RWPE1 (cell line): ENCODE measurements at regions not wholly inside any gene's neighbourhood (a gene's known extent, or its start where the extent isn't known, plus 50 kb on each side); places are given as distances from the start of the nearest gene placed in this dataset.

Experiments
- CTCF ChIA-PET: fragments of 350-600 bp; sonication (Branson Sonifier 250); formaldehyde crosslinking; extraction: SDS; loops from one replicate; lab custom pipeline; 2021; lab: Yijun Ruan, JAX
- POLR2A ChIA-PET: fragments of 400-600 bp; formaldehyde crosslinking; extraction: SDS; loops from one replicate; lab custom pipeline; 2020; ENCODE audit warnings: antibody characterized with exemption; ENCODE audit not compliant: low non-redundant PET; lab: Yijun Ruan, JAX
- DNase-seq: peaks from one replicate; pipeline ENCODE4 v3.0.0; 2012; ENCODE audit warnings: low spot score
- H3K27ac ChIP-seq: fragments of 450-650 bp; 2 replicates; pipeline ENCODE4 v1.5.1; 2017
- CTCF ChIP-seq: fragments of 450-650 bp; conservative IDR thresholded peaks from 2 replicates; pipeline ENCODE4 v1.5.1; 2017; ENCODE audit warnings: low read depth, mild to moderate bottlenecking

- TF ChIP-seq CTCF: no peak
- DNase-seq: peak; percentile 45
- ChIA-PET POLR2A (no interaction called here), CTCF (interaction anchor here (0.6 kb wide), 1 partner anchor 940 kb away, joined by 3 read pairs; no protein-coding TSS in a partner anchor)
- peak overlapping the region; percentile 82 for H3K27ac ChIP-seq
These were observed 223.6 kb upstream of the CITED2 start for GRCh38 chr6:139597771-139598755.

GRCh38 chr6:139597087-139597763 is 222.8 kb upstream of the CITED2 start:
- CTCF ChIA-PET: no interaction called here
- no peak for TF ChIP-seq CTCF
- H3K27ac ChIP-seq: peak overlapping the region; percentile 82
- DNase-seq: no peak
- POLR2A ChIA-PET: no interaction called here

- TF ChIP-seq CTCF: no peak
- no peak for DNase-seq
- ChIA-PET CTCF (interaction anchor here (0.6 to 0.7 kb wide), 2 partner anchors 58 to 121 kb away, joined by 3 read pairs; no protein-coding TSS in a partner anchor), POLR2A (no interaction called here)
- no peak overlapping the region for H3K27ac ChIP-seq
These were observed 220.7 kb upstream of the CITED2 start for GRCh38 chr6:139595183-139595582.

- H3K27ac ChIP-seq: peak overlapping the region; percentile 70
- POLR2A ChIA-PET: no interaction called here
- CTCF ChIA-PET: no interaction called here
- DNase-seq: no peak
- no peak for TF ChIP-seq CTCF
These were observed 220.0 kb upstream of the CITED2 start for GRCh38 chr6:139594333-139594965.

- POLR2A ChIA-PET: no interaction called here
These were observed 218.6 kb upstream of the CITED2 start for GRCh38 chr6:139593081-139593480.

More at GRCh38 chr6:139593081-139593480, 218.6 kb upstream of the CITED2 start:
- TF ChIP-seq CTCF: no peak
- no peak overlapping the region for H3K27ac ChIP-seq
- CTCF ChIA-PET: interaction anchor here (0.7 kb wide), 1 partner anchor 92 kb away, joined by 4 read pairs; no protein-coding TSS in a partner anchor
- DNase-seq: no peak
